CD14-positive monocyte (primary cell): ENCODE measurements at regions not wholly inside any gene's neighbourhood (a gene's known extent, or its start where the extent isn't known, plus 50 kb on each side); places are given as distances from the start of the nearest gene placed in this dataset.
A peak's percentile ranks its signal among the peaks of the same experiment; 100 is the strongest.

Source experiments
- DNase-seq, 3 donors: peaks; one replicate each; pipeline ENCODE4 v3.0.0-alpha.2; 2011 to 2022
- H2AFZ ChIP-seq: 2 replicates; pipeline ENCODE4 v1.6.0; 2012; ENCODE audit warnings: mild to moderate bottlenecking, low read depth, low read length, inconsistent platforms; ENCODE audit not compliant: insufficient read depth, poor library complexity, severe bottlenecking
- H3K27ac ChIP-seq, 2 donors: 1 replicate in 1 of 2; 2 replicates in 1 of 2; pipeline ENCODE4 v1.5.1; 2012 to 2013; ENCODE audit warnings: low read length in 2 of 2, control low read depth in 1 of 2, inconsistent platforms in 1 of 2, low read depth in 1 of 2, mild to moderate bottlenecking in 1 of 2
- H3K27me3 ChIP-seq, 2 donors: one replicate each; pipeline versions ENCODE4 v1.6.0 to v1.6.1; 2011 to 2013; ENCODE audit warnings: low read length in 2 of 2; ENCODE audit not compliant: control insufficient read depth in 2 of 2, insufficient read depth in 2 of 2
- H3K36me3 ChIP-seq, 2 donors: replicated peaks in 1 of 2; 1 replicate in 1 of 2; 2 replicates in 1 of 2; pipeline versions ENCODE4 v1.5.1 to v1.6.1; 2012 to 2013; ENCODE audit warnings: low read length in 2 of 2, control low read depth in 1 of 2, inconsistent platforms in 1 of 2, mild to moderate bottlenecking in 1 of 2; ENCODE audit not compliant: insufficient read depth in 2 of 2, control insufficient read depth in 1 of 2
- H3K4me1 ChIP-seq, 2 donors: 1 replicate in 1 of 2; 2 replicates in 1 of 2; pipeline versions ENCODE4 v1.5.1 to v1.6.1; 2012 to 2013; ENCODE audit warnings: low read length in 2 of 2, control low read depth in 1 of 2, inconsistent platforms in 1 of 2, mild to moderate bottlenecking in 1 of 2, moderate library complexity in 1 of 2; ENCODE audit not compliant: insufficient read depth in 2 of 2, control insufficient read depth in 1 of 2
- H3K4me2 ChIP-seq: replicated peaks from 2 replicates; pipeline ENCODE3; 2012; ENCODE audit warnings: low read length, moderate library complexity, mild to moderate bottlenecking; ENCODE audit not compliant: poor library complexity, severe bottlenecking; ENCODE audit errors: extremely low read depth
- H3K4me3 ChIP-seq, 3 experiments: fragments of 200-600 bp in 1 of 3; sonication (generic) in 1 of 3; replicated peaks in 1 of 3; 1 replicate in 2 of 3; 2 replicates in 1 of 3; pipeline ENCODE4 v1.5.1; 2011 to 2013; ENCODE audit warnings: low read length in 3 of 3, mild to moderate bottlenecking in 3 of 3, control low read depth in 2 of 3, low read depth in 2 of 3, inconsistent platforms in 1 of 3, moderate library complexity in 1 of 3
- H3K79me2 ChIP-seq: 2 replicates; pipeline ENCODE4 v1.6.0; 2012; ENCODE audit warnings: mild to moderate bottlenecking, control low read depth, inconsistent platforms, low read length, moderate library complexity; ENCODE audit not compliant: insufficient read depth
- H3K9ac ChIP-seq: 2 replicates; pipeline ENCODE4 v1.6.0; 2017; ENCODE audit warnings: low read length, mild to moderate bottlenecking; ENCODE audit not compliant: insufficient read depth, poor library complexity, severe bottlenecking
- H3K9me3 ChIP-seq, 2 donors: replicated peaks in 1 of 2; 1 replicate in 1 of 2; 2 replicates in 1 of 2; pipeline versions ENCODE4 v1.5.1 to v1.6.1; 2012 to 2013; ENCODE audit warnings: low read length in 2 of 2, control low read depth in 1 of 2; ENCODE audit not compliant: control insufficient read depth in 1 of 2, insufficient read depth in 1 of 2
- H4K20me1 ChIP-seq: 2 replicates; pipeline ENCODE4 v1.6.0; 2012; ENCODE audit warnings: mild to moderate bottlenecking, low read length, control low read depth, moderate library complexity; ENCODE audit not compliant: insufficient read depth
- H3K27ac Mint-ChIP-seq, 7 donors: one replicate each; pipeline ENCODE4 v1.8.0; 2020; ENCODE audit warnings: mild to moderate bottlenecking in 7 of 7, mixed read lengths in 7 of 7, moderate library complexity in 6 of 7, inconsistent platforms in 2 of 7
- H3K27me3 Mint-ChIP-seq, 3 donors: one replicate each; pipeline ENCODE4 v1.8.0; 2021 to 2022; ENCODE audit warnings: low read depth in 3 of 3, mild to moderate bottlenecking in 3 of 3, mixed read lengths in 3 of 3, moderate library complexity in 3 of 3, inconsistent platforms in 1 of 3
- H3K36me3 Mint-ChIP-seq, 2 donors: one replicate each; pipeline ENCODE4 v1.8.0; 2020; ENCODE audit warnings: mixed read lengths in 2 of 2, inconsistent platforms in 1 of 2, mild to moderate bottlenecking in 1 of 2
- H3K4me1 Mint-ChIP-seq: one replicate; pipeline ENCODE4 v1.8.0; 2020; ENCODE audit warnings: mild to moderate bottlenecking, mixed read lengths
- H3K4me3 Mint-ChIP-seq, 2 donors: one replicate each; pipeline ENCODE4 v1.8.0; 2020; ENCODE audit warnings: mild to moderate bottlenecking in 2 of 2, mixed read lengths in 2 of 2, moderate library complexity in 1 of 2
- H3K9me3 Mint-ChIP-seq, 7 donors: one replicate each; pipeline ENCODE4 v1.8.0; 2020 to 2022; ENCODE audit warnings: mixed read lengths in 7 of 7, mild to moderate bottlenecking in 6 of 7, moderate library complexity in 6 of 7, inconsistent platforms in 2 of 7
- CTCF ChIP-seq: fragments of 200-600 bp; IDR thresholded peaks from one replicate; pipeline ENCODE4 v1.8.0; 2022; ENCODE audit warnings: antibody characterized with exemption, mild to moderate bottlenecking
- WGBS: methylation state at CpG from one replicate; pipeline ENCODE4 v1.1.5; 2013; ENCODE audit warnings: missing lambda C conversion rate; ENCODE audit not compliant: insufficient coverage; 5-methylcytosine and 5-hydroxymethylcytosine counted together
- intact Hi-C, 2 donors: fragments of 100-400 bp; cut with micrococcal nuclease; formaldehyde crosslinking; loops; one replicate each; pipeline versions ENCODE4 v1.15.0 to v1.15.1; 2023

DNA sequence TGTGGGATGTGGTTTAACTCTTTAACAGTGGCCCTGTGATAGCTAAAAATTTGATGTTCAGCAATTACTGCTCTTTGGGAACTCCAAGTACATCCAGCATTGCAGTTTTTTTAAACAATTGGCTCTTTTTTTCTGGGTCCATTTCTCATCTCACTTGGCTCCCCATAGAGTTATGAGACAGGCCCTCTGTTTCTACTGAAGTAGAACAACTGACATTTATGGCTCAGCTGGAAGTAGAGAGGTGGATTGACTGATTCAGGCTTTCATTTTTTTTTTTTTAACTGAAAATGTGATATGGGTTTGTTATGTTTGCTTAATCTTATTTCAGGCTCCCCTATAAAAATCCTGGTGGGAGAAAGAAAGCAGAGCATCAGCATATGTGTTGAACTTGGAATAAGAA, 96.6 kb upstream of the CD180 start:
- no peak for TF ChIP-seq CTCF
- Histone ChIP-seq H3K79me2 (no peaks in the 10 kb centered on the region), H4K20me1 (no peaks in the 10 kb centered on the region), H3K9me3 (no peaks in the 10 kb centered on the region), H3K27me3 (no peaks in the 10 kb centered on the region), H3K4me3 (no peak overlapping the region), H3K36me3 (no peaks in the 10 kb centered on the region), H3K4me2 (no peak overlapping the region), H3K4me1 (peaks cover 12 to 13% of the 10 kb centered on the region in 2 donors), H3K9ac (no peak overlapping the region), H2AFZ (no peak overlapping the region), H3K27ac (no peak overlapping the region)
- Mint-ChIP-seq H3K4me3 (no peak overlapping the region), H3K27ac (no peak overlapping the region), H3K9me3 (peaks cover 0 to 6% (median 0%) of the 10 kb centered on the region in 7 donors), H3K27me3 (peaks cover 0 to 2% (median 1%) of the 10 kb centered on the region in 3 donors), H3K36me3 (no peaks in the 10 kb centered on the region), H3K4me1 (peaks cover 13% of the 10 kb centered on the region)
- intact Hi-C loops = no loop called here
- no peak for DNase-seq

DNA sequence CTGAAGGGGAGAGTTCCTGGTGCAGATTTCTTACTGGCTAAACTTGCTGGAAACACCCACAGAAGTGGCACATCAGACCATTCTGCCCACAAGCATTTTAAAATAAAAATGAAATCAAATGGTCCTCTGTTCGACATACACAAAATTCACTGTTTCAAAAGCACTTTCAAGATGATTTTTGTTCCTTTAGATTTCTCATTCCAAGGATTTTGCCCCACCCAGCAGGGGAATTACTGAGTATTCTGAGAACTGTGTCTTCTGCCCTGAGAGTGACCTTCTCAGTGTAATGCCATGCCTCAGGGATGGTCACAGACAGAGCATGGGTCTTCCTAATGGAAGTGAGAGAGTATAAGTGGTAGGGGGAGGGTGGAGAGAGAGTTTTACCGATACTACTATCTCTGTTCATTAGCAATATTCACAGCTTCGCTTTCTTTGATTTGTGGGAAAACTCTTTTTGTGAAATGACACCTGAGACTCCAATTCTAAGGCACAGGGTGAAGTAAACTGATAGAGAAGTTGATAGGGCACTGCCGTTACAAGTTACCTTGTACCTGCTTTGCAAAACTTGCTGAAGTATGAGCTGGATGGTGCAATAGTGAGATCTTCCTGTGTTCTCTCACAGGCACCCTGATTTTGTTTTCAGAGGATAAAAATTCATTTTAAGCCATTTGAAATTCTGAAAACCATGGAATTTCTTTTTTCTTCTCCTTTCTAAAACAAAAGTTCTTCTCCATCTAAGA, 95.8 kb upstream of the CD180 start:
- H3K4me1 Mint-ChIP-seq = peaks cover 18% of the 10 kb centered on the region
- Histone ChIP-seq H2AFZ (no peak overlapping the region), H3K36me3 (no peaks in the 10 kb centered on the region), H3K9me3 (no peaks in the 10 kb centered on the region), H3K27ac (no peak overlapping the region), H3K27me3 (no peaks in the 10 kb centered on the region), H3K4me3 (no peak overlapping the region), H3K4me1 (peaks cover 12 to 15% of the 10 kb centered on the region in 2 donors), H3K79me2 (no peaks in the 10 kb centered on the region), H4K20me1 (no peaks in the 10 kb centered on the region), H3K9ac (no peak overlapping the region), H3K4me2 (no peak overlapping the region)
- peaks cover 0 to 3% (median 0%) of the 10 kb centered on the region in 7 donors for H3K9me3 Mint-ChIP-seq
- peak overlapping the region in 1 of 7 donors; percentile 27 for H3K27ac Mint-ChIP-seq
- no peak overlapping the region for H3K4me3 Mint-ChIP-seq
- TF ChIP-seq CTCF = no peak
- H3K36me3 Mint-ChIP-seq = no peaks in the 10 kb centered on the region
- WGBS = 100% methylated on average over 1 of the region's 4 CpGs
- intact Hi-C loops = no loop called here
- no peak for DNase-seq
- peaks cover 0 to 2% (median 0%) of the 10 kb centered on the region in 3 donors for H3K27me3 Mint-ChIP-seq
